HG02840 (cell line): ENCODE measurements at regions not wholly inside any gene's neighbourhood (a gene's known extent, or its start where the extent isn't known, plus 50 kb on each side); places are given as distances from the start of the nearest gene placed in this dataset.

Experiments
- ATAC-seq: cut with Tn5 transposase; IDR thresholded peaks from one replicate; pipeline ENCODE4 v1.9.1; 2021; ENCODE audit warnings: mild to moderate bottlenecking, moderate library complexity, moderate number of reproducible peaks; ENCODE audit not compliant: unreplicated experiment, low FRiP score

- ATAC-seq: no peak
These were observed 192.6 kb upstream of the FGGY start for GRCh38 chr1:59104191-59104760.

GRCh38 chr1:59105548-59106507 is 191.1 kb upstream of the FGGY start:
- ATAC-seq: no peak

- ATAC-seq: no peak
These were observed 189.4 kb upstream of the FGGY start for GRCh38 chr1:59107516-59107915.

- ATAC-seq: no peak
These were observed 189.0 kb upstream of the FGGY start for GRCh38 chr1:59107916-59108315.

- no peak for ATAC-seq
These were observed 188.2 kb upstream of the FGGY start for GRCh38 chr1:59108481-59109317.

GRCh38 chr1:59110271-59110670 is 186.6 kb upstream of the FGGY start:
- ATAC-seq: no peak

- ATAC-seq: no peak
These were observed 182.9 kb upstream of the FGGY start for GRCh38 chr1:59113876-59114457.

GRCh38 chr1:59115865-59116264 is 181.0 kb upstream of the FGGY start:
- no peak for ATAC-seq

- no peak for ATAC-seq
These were observed 179.9 kb upstream of the FGGY start for GRCh38 chr1:59116920-59117542.

GRCh38 chr1:59122527-59122926 is 174.4 kb upstream of the FGGY start:
- ATAC-seq: no peak

GRCh38 chr1:59123081-59123681 is 173.7 kb upstream of the FGGY start:
- ATAC-seq: no peak

GRCh38 chr1:59124166-59124565 is 172.7 kb upstream of the FGGY start:
- no peak for ATAC-seq

- no peak for ATAC-seq
These were observed 171.7 kb upstream of the FGGY start for GRCh38 chr1:59125154-59125553.

GRCh38 chr1:59125676-59126320 is 171.1 kb upstream of the FGGY start:
- no peak for ATAC-seq

- no peak for ATAC-seq
These were observed 170.5 kb upstream of the FGGY start for GRCh38 chr1:59126366-59126765.

- no peak for ATAC-seq
These were observed 168.6 kb upstream of the FGGY start for GRCh38 chr1:59128239-59128736.

- ATAC-seq: no peak
These were observed 168.1 kb upstream of the FGGY start for GRCh38 chr1:59128784-59129227.

- no peak for ATAC-seq
These were observed 164.6 kb upstream of the FGGY start for GRCh38 chr1:59132295-59132694.

- no peak for ATAC-seq
These were observed 162.9 kb upstream of the FGGY start for GRCh38 chr1:59133997-59134396.
